HCT116 (cell line): ENCODE measurements at regions not wholly inside any gene's neighbourhood (a gene's known extent, or its start where the extent isn't known, plus 50 kb on each side); places are given as distances from the start of the nearest gene placed in this dataset.

Experiments used
- ATAC-seq: fragments of 200-7000 bp; cut with Tn5 transposase; 2 replicates; pipeline ENCODE4 v1.9.1; 2020; ENCODE audit warnings: mild to moderate bottlenecking, moderate library complexity
- BruUV-seq: library from RNA; stranded (reverse); fragments of 400-500 nt; replicated peaks from 2 replicates; lab custom pipeline; 2021; lab: Mats Ljungman, UMichigan
- CTCF ChIA-PET: fragments of 300-600 bp; sonication (Branson Sonifier 250); formaldehyde crosslinking; loops from one replicate; lab custom pipeline; 2021; ENCODE audit warnings: antibody characterized with exemption; lab: Charles Lee
- POLR2A ChIA-PET: fragments of 300-600, 350-600 bp; sonication (Branson Sonifier 250); formaldehyde crosslinking; loops from one replicate; lab custom pipeline; 2021; ENCODE audit warnings: antibody characterized with exemption; lab: Charles Lee
- RAD21 ChIA-PET, 2 experiments: fragments of 300-600 bp; sonication (Branson Sonifier 250); formaldehyde crosslinking; loops; one replicate each; lab custom pipeline; 2023; ENCODE audit warnings: low total read pairs in 2 of 2; ENCODE audit not compliant: uncharacterized antibody in 2 of 2, unreplicated experiment in 2 of 2, low non-redundant PET in 1 of 2; lab: Charles Lee
- DNase-seq: peaks from one replicate; pipeline ENCODE4 v3.0.0-alpha.2; 2010; ENCODE audit warnings: low read depth, low spot score
- H2AFZ ChIP-seq: fragments of 200-600 bp; shearing (Covaris generic), sonication (generic); 2 replicates; pipeline ENCODE4 v1.6.1; 2017; ENCODE audit warnings: low read depth, mixed run types, mixed read lengths, antibody characterized with exemption, low read length; ENCODE audit not compliant: poor library complexity, severe bottlenecking
- H3K27ac ChIP-seq: 2 replicates; pipeline ENCODE4 v1.5.1; 2012; ENCODE audit warnings: low read depth, low read length
- H3K27me3 ChIP-seq: fragments of 200-600 bp; sonication (generic); 2 replicates; pipeline ENCODE4 v1.6.1; 2016; ENCODE audit warnings: mixed run types, low read length, mixed read lengths; ENCODE audit not compliant: insufficient read depth
- H3K36me3 ChIP-seq, 2 experiments: fragments of 200-500 bp in 1 of 2; fragments of 200-600 bp in 1 of 2; sonication (Bioruptor generic) in 1 of 2; sonication (generic) in 1 of 2; 2 replicates each; pipeline versions ENCODE4 v1.5.1 to v1.6.1; 2014 to 2016; ENCODE audit warnings: low read length in 2 of 2, inconsistent platforms in 1 of 2, mixed read lengths in 1 of 2, mixed run types in 1 of 2; ENCODE audit not compliant: insufficient read depth in 2 of 2, control insufficient read depth in 1 of 2
- H3K4me1 ChIP-seq, 2 experiments: fragments of 200-600 bp in 1 of 2; sonication (generic) in 1 of 2; 2 replicates each; pipeline versions ENCODE4 v1.5.1 to v1.6.1; 2012 to 2017; ENCODE audit warnings: low read length in 2 of 2, inconsistent platforms in 1 of 2, mild to moderate bottlenecking in 1 of 2, mixed read lengths in 1 of 2, mixed run types in 1 of 2, moderate library complexity in 1 of 2; ENCODE audit not compliant: insufficient read depth in 2 of 2, control insufficient read depth in 1 of 2
- H3K4me2 ChIP-seq: fragments of 200-600 bp; sonication (generic); 2 replicates; pipeline ENCODE4 v1.6.1; 2017; ENCODE audit warnings: mixed run types, low read length, mixed read lengths
- H3K4me3 ChIP-seq, 2 experiments: fragments of 200-600 bp in 1 of 2; sonication (generic) in 1 of 2; replicated peaks in 1 of 2; 2 replicates each; pipeline ENCODE4 v1.5.1; 2011 to 2016; ENCODE audit warnings: low read length in 2 of 2, control low read depth in 1 of 2, low read depth in 1 of 2, mild to moderate bottlenecking in 1 of 2, mixed read lengths in 1 of 2, mixed run types in 1 of 2
- H3K79me2 ChIP-seq: fragments of 200-600 bp; sonication (generic); 2 replicates; pipeline ENCODE4 v1.6.1; 2017; ENCODE audit warnings: mild to moderate bottlenecking, mixed run types, low read length, moderate library complexity, mixed read lengths; ENCODE audit not compliant: insufficient read depth
- H3K9ac ChIP-seq: fragments of 200-600 bp; sonication (generic); 2 replicates; pipeline ENCODE4 v1.6.1; 2016; ENCODE audit warnings: low read length, mixed read lengths
- H3K9me2 ChIP-seq: fragments of 200-600 bp; sonication (generic), shearing (Covaris generic); 2 replicates; pipeline ENCODE4 v1.6.1; 2017; ENCODE audit warnings: mixed run types, mild to moderate bottlenecking, moderate library complexity; ENCODE audit not compliant: insufficient read depth
- H3K9me3 ChIP-seq, 2 experiments: fragments of 200-500 bp in 1 of 2; fragments of 200-600 bp in 1 of 2; sonication (Bioruptor generic) in 1 of 2; sonication (generic) in 1 of 2; 2 replicates each; pipeline ENCODE4 v1.6.1; 2014 to 2017; ENCODE audit warnings: low read length in 2 of 2, mixed read lengths in 2 of 2, inconsistent platforms in 1 of 2, low read depth in 1 of 2, mild to moderate bottlenecking in 1 of 2, mixed run types in 1 of 2, moderate library complexity in 1 of 2; ENCODE audit not compliant: control insufficient read depth in 1 of 2, insufficient read depth in 1 of 2
- H4K20me1 ChIP-seq: fragments of 200-600 bp; sonication (generic), shearing (Covaris generic); 2 replicates; pipeline ENCODE4 v1.6.1; 2017; ENCODE audit warnings: mixed run types, mild to moderate bottlenecking, moderate library complexity; ENCODE audit not compliant: insufficient read depth
- CBX3 ChIP-seq: IDR thresholded peaks from 2 replicates; pipeline ENCODE4 v1.6.1; 2012; ENCODE audit warnings: low read depth
- CEBPB ChIP-seq: IDR thresholded peaks from 2 replicates; pipeline ENCODE4 v1.6.1; 2012; ENCODE audit warnings: low read depth
- EGR1 ChIP-seq: IDR thresholded peaks from 2 replicates; pipeline ENCODE4 v1.6.1; 2012; ENCODE audit warnings: low read depth
- EZH2 ChIP-seq: fragments of 200-600 bp; sonication (generic); IDR thresholded peaks from 2 replicates; pipeline ENCODE4 v1.6.1; 2017; ENCODE audit warnings: antibody characterized with exemption, mixed run types
- EZH2phosphoT487 ChIP-seq: fragments of 200-600 bp; IDR thresholded peaks from 2 replicates; pipeline ENCODE4 v1.6.1; 2018; ENCODE audit warnings: antibody characterized with exemption, borderline replicate concordance
- FOSL1 ChIP-seq: IDR thresholded peaks from 2 replicates; pipeline ENCODE4 v1.6.1; 2012; ENCODE audit warnings: low read depth
- JUND ChIP-seq: IDR thresholded peaks from 2 replicates; pipeline ENCODE4 v1.6.1; 2012
- MAX ChIP-seq: IDR thresholded peaks from 2 replicates; pipeline ENCODE4 v1.6.1; 2012
- POLR2A ChIP-seq: IDR thresholded peaks from 2 replicates; pipeline ENCODE4 v1.7.0; 2011; ENCODE audit warnings: borderline replicate concordance; ENCODE audit not compliant: insufficient read depth, insufficient read length; ENCODE audit errors: extremely low read depth
- REST ChIP-seq: IDR thresholded peaks from 2 replicates; pipeline ENCODE4 v1.6.1; 2012; ENCODE audit warnings: low read depth
- SIN3A ChIP-seq: IDR thresholded peaks from 2 replicates; pipeline ENCODE4 v1.6.1; 2012; ENCODE audit warnings: low read depth
- SP1 ChIP-seq: IDR thresholded peaks from 2 replicates; pipeline ENCODE4 v1.6.1; 2012; ENCODE audit warnings: low read depth
- SRF ChIP-seq: IDR thresholded peaks from 2 replicates; pipeline ENCODE4 v1.6.1; 2012; ENCODE audit warnings: low read depth
- TCF7L2 ChIP-seq: IDR thresholded peaks from 2 replicates; pipeline ENCODE4 v1.7.0; 2011; ENCODE audit warnings: borderline replicate concordance, inconsistent platforms; ENCODE audit not compliant: insufficient read depth, insufficient read length; ENCODE audit errors: extremely low read depth
- ZFX ChIP-seq: fragments of 450-650 bp; IDR thresholded peaks from 2 replicates; pipeline ENCODE4 v1.6.1; 2017
- ZNF274 ChIP-seq: fragments of 200-500 bp; sonication (Bioruptor generic); IDR thresholded peaks from 2 replicates; pipeline ENCODE4 v1.6.1; 2014; ENCODE audit warnings: mild to moderate bottlenecking, low read depth, low read length, inconsistent platforms
- intact Hi-C: fragments of 100-400 bp; cut with micrococcal nuclease; formaldehyde crosslinking; loops from 2 replicates; pipeline ENCODE4 v1.10.0; 2022
- TF ChIP-seq, protein P1 (sequence below), 3 experiments: fragments of 200-600 bp in 1 of 3; sonication (generic) in 1 of 3; IDR thresholded peaks in 2 of 3; conservative IDR thresholded peaks in 1 of 3; 2 replicates each; pipeline ENCODE4 v1.5.1; 2012 to 2017; ENCODE audit warnings: low read depth in 2 of 3, low read length in 2 of 3, antibody characterized with exemption in 1 of 3, borderline replicate concordance in 1 of 3, control low read depth in 1 of 3, mild to moderate bottlenecking in 1 of 3, mixed read lengths in 1 of 3, mixed run types in 1 of 3, moderate library complexity in 1 of 3; ENCODE audit not compliant: insufficient read depth in 1 of 3

- TF ChIP-seq REST, result no peak
- TF ChIP-seq TCF7L2, result no peak
- TF ChIP-seq CBX3, result no peak
- TF ChIP-seq MAX, result no peak
- no peak for TF ChIP-seq ZNF274
- no peak for TF ChIP-seq SP1
- no peak for TF ChIP-seq CEBPB
These were observed 600.8 kb upstream of the SEL1L start (continued) for GRCh38 chr14:82134411-82134810.

DNA sequence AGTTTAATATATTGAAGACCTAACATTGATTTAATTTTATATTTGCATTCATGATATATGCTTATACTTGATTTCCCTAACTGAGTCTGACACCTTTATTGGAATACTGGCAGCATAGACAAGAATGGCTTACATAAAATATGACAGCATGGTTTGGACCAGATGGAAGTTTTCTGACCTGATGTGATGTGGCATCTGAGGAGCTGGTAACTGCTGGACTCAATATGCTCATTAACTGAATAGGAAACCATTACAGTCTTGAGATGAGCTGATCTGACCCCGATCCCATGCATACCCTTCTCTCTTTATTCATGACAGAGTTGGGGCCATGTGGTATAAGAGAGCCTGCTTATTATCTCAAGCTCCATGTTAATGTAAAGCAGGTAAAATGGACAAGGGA, 604.8 kb upstream of the SEL1L start:
- Histone ChIP-seq H3K4me3 (no peak overlapping the region), H3K79me2 (no peaks in the 10 kb centered on the region), H3K36me3 (no peaks in the 10 kb centered on the region), H3K9me2 (no peaks in the 10 kb centered on the region), H3K4me1 (no peaks in the 10 kb centered on the region), H2AFZ (no peak overlapping the region), H3K9ac (no peak overlapping the region), H3K4me2 (no peak overlapping the region), H3K27ac (no peak overlapping the region), H4K20me1 (no peaks in the 10 kb centered on the region), H3K27me3 (no peaks in the 10 kb centered on the region), H3K9me3 (peaks cover 4 to 7% of the 10 kb centered on the region in 2 experiments; a peak in 2 of 4 replicates)
- ChIA-PET POLR2A (no interaction called here), CTCF (no interaction called here), RAD21 (no interaction called here)
- DNase-seq (no peak), ATAC-seq (no peak)
- BruUV-seq, result no TSS peak
- intact Hi-C loops, result no loop called here
- no peak for TF ChIP-seq POLR2A
- TF ChIP-seq SIN3A, result no peak
- TF ChIP-seq EGR1, result no peak
- TF ChIP-seq CBX3, result no peak
- no peak for TF ChIP-seq TCF7L2
- no peak for TF ChIP-seq SRF
- no peak for TF ChIP-seq ZFX
- no peak for TF ChIP-seq EZH2
- no peak for TF ChIP-seq JUND
- no peak for TF ChIP-seq MAX
- TF ChIP-seq REST, result no peak
- TF ChIP-seq, protein P1, sequence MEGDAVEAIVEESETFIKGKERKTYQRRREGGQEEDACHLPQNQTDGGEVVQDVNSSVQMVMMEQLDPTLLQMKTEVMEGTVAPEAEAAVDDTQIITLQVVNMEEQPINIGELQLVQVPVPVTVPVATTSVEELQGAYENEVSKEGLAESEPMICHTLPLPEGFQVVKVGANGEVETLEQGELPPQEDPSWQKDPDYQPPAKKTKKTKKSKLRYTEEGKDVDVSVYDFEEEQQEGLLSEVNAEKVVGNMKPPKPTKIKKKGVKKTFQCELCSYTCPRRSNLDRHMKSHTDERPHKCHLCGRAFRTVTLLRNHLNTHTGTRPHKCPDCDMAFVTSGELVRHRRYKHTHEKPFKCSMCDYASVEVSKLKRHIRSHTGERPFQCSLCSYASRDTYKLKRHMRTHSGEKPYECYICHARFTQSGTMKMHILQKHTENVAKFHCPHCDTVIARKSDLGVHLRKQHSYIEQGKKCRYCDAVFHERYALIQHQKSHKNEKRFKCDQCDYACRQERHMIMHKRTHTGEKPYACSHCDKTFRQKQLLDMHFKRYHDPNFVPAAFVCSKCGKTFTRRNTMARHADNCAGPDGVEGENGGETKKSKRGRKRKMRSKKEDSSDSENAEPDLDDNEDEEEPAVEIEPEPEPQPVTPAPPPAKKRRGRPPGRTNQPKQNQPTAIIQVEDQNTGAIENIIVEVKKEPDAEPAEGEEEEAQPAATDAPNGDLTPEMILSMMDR (IDR thresholded peaks at IDR 0.05 in 2 of 3, conservative IDR thresholded peaks at IDR 0.05 in 1 of 3; ENCODE audit: borderline replicate concordance in 1 of 3, insufficient read depth in 1 of 3, low read depth in 2 of 3, low read length in 2 of 3), result no peak
- TF ChIP-seq CEBPB, result no peak
- no peak for TF ChIP-seq EZH2phosphoT487
- TF ChIP-seq FOSL1, result no peak
